ENCODE measurements at regions not wholly inside any gene's neighbourhood (a gene's known extent, or its start where the extent isn't known, plus 50 kb on each side); places are given as distances from the start of the nearest gene placed in this dataset.
"Not testable (repeated sequence)": the region's sequence is repeated elsewhere in the genome, so short reads cannot be mapped to it uniquely, and the experiment has no call there.

- TF ChIP-seq CTCF (IDR thresholded peaks at IDR 0.05) (no peak), POLR2AphosphoS5 (IDR thresholded peaks at IDR 0.05) (no peak), POLR2A (IDR thresholded peaks at IDR 0.05) (no peak)
- Histone ChIP-seq H3K27ac (no peak overlapping the region), H3K9me3 (no peaks in the 10 kb centered on the region), H3K4me3 (no peak overlapping the region), H3K36me3 (no peaks in the 10 kb centered on the region), H3K27me3 (replicated peaks; ENCODE audit: insufficient read depth) (no peaks in the 10 kb centered on the region), H3K4me1 (replicated peaks) (no peaks in the 10 kb centered on the region)
- WGBS, result 7% methylated on average over 1 of the region's 1 CpG
- no peak for DNase-seq (ENCODE audit: low spot score)
- intact Hi-C loops (cut with DNase I), result no loop called here
Measured at GRCh38 chr4:131603705-131604104, 1545.4 kb upstream of the PCDH10 start.

DNA sequence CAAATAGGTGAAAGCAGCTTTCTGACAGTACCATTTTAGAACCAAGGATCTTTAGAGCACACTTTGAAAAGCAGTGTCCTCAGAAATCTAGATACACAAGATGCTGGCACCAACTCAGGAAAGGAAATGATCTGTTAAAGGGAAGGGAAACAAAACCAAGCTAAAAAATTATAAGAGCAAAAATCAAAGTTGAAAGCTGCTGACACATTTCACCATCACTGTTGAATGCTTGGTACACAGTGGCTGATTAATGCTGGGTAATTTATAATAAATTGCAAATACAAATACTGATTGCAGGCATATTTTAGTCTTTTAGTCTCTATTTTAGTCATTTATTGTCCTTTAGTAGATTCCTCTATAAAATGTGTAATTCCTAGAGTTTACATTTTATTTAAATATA lies 1540.1 kb upstream of the PCDH10 start:
- DNase-seq (ENCODE audit: low spot score), result no peak
- Histone ChIP-seq H3K36me3 (no peaks in the 10 kb centered on the region), H3K27ac (no peak overlapping the region), H3K9me3 (no peaks in the 10 kb centered on the region), H3K27me3 (replicated peaks; ENCODE audit: insufficient read depth) (no peaks in the 10 kb centered on the region), H3K4me1 (replicated peaks) (no peaks in the 10 kb centered on the region), H3K4me3 (no peak overlapping the region)
- intact Hi-C loops (cut with DNase I), result no loop called here
- TF ChIP-seq POLR2A (IDR thresholded peaks at IDR 0.05), result no peak
- TF ChIP-seq POLR2AphosphoS5 (IDR thresholded peaks at IDR 0.05), result no peak
- TF ChIP-seq CTCF (IDR thresholded peaks at IDR 0.05), result no peak

DNA sequence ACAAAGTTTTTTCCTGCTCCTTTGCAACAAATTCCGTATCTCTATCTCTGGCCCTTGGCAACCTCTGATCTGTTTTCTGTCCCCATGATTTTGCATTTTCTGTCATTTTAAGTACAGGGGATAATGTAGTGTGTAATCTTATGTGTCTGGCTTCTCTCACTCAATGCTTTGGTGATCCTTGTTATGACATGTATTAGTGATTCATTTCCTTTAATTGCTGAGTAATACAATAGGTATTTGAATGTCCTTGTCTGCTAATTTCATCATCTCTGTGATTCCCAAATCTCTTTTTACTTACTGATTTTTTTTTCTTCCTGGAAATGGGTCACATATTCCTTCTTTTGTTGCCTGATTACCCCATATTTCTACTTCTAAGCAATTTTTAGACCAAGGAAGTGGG lies 1538.6 kb upstream of the PCDH10 start:
- H3K27me3 ChIP-seq (replicated peaks; ENCODE audit: insufficient read depth); H3K36me3 ChIP-seq; H3K9me3 ChIP-seq; H3K4me3 ChIP-seq; H3K27ac ChIP-seq; DNase-seq (ENCODE audit: low spot score); intact Hi-C loops (cut with DNase I); H3K4me1 ChIP-seq (replicated peaks): not testable (repeated sequence)
- WGBS, result 72% methylated on average over 1 of the region's 1 CpG

DNA sequence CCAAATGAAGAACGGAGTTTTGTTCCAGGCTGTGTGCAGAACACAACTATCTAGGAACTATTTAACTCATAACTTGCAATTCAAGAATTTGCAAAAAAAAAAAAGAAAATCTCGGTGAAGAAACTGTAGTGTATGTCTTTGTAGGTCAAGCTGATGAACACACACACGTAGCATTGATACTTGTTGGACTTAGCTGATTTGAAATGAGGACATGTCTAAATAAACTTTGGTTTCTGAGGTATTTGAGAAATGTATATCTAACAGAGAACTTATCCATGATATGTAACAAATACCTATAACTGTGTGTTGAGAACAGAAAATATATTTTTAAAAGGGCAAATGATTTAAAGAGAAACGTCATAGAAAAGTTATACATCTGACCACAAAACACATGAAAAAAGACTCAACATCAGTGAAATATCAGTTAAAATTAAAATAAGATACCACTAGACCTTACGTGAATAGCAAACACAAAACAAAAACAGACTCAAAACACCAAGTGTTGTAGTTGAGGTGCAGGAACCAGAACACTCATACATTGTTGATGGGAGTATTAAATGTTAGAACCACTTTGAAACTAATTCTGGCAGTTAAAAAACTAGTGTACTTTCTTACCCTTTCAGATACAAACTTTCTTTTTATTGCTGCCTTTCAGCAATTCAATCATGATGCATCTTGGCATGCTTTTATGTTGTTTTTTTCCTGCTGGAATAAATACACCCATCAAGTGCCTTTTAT lies 1535.8 kb upstream of the PCDH10 start:
- no peaks in the 10 kb centered on the region for H3K27me3 ChIP-seq (replicated peaks; ENCODE audit: insufficient read depth)
- H3K36me3 ChIP-seq, result no peaks in the 10 kb centered on the region
- TF ChIP-seq CTCF (IDR thresholded peaks at IDR 0.05) (no peak), POLR2A (IDR thresholded peaks at IDR 0.05) (no peak), POLR2AphosphoS5 (IDR thresholded peaks at IDR 0.05) (no peak)
- no peak for DNase-seq (ENCODE audit: low spot score)
- intact Hi-C loops (cut with DNase I), result no loop called here
- no peak overlapping the region for H3K27ac ChIP-seq
- no peaks in the 10 kb centered on the region for H3K4me1 ChIP-seq (replicated peaks)
- H3K4me3 ChIP-seq, result no peak overlapping the region
- no peaks in the 10 kb centered on the region for H3K9me3 ChIP-seq
- WGBS, result 75% methylated on average over 5 of the region's 5 CpGs

GRCh38 chr4:131613824-131614216 lies 1535.3 kb upstream of the PCDH10 start:
- DNase-seq (ENCODE audit: low spot score), result no peak
- intact Hi-C loops (cut with DNase I), result no loop called here
- TF ChIP-seq POLR2AphosphoS5 (IDR thresholded peaks at IDR 0.05), result no peak
- no peaks in the 10 kb centered on the region for H3K9me3 ChIP-seq
- H3K4me1 ChIP-seq (replicated peaks), result no peaks in the 10 kb centered on the region
- WGBS, result 81% methylated on average over 1 of the region's 1 CpG
- H3K27me3 ChIP-seq (replicated peaks; ENCODE audit: insufficient read depth), result no peaks in the 10 kb centered on the region
- no peak overlapping the region for H3K27ac ChIP-seq
- H3K36me3 ChIP-seq, result no peaks in the 10 kb centered on the region
- no peak overlapping the region for H3K4me3 ChIP-seq

GRCh38 chr4:131632877-131633276 lies 1516.2 kb upstream of the PCDH10 start:
- H3K4me3 ChIP-seq, result no peak overlapping the region
- no peaks in the 10 kb centered on the region for H3K27me3 ChIP-seq (replicated peaks; ENCODE audit: insufficient read depth)
- no peaks in the 10 kb centered on the region for H3K9me3 ChIP-seq
- no peak for DNase-seq (ENCODE audit: low spot score)
- H3K27ac ChIP-seq, result no peak overlapping the region
- H3K36me3 ChIP-seq, result no peaks in the 10 kb centered on the region
- intact Hi-C loops (cut with DNase I), result no loop called here
- no peak for TF ChIP-seq CTCF (IDR thresholded peaks at IDR 0.05)
- TF ChIP-seq POLR2A (IDR thresholded peaks at IDR 0.05), result no peak
- TF ChIP-seq POLR2AphosphoS5 (IDR thresholded peaks at IDR 0.05), result no peak
- no peaks in the 10 kb centered on the region for H3K4me1 ChIP-seq (replicated peaks)
